Caco-2 (cell line): ENCODE measurements at regions not wholly inside any gene's neighbourhood (a gene's known extent, or its start where the extent isn't known, plus 50 kb on each side); places are given as distances from the start of the nearest gene placed in this dataset.
"Not testable (repeated sequence)": the region's sequence is repeated elsewhere in the genome, so short reads cannot be mapped to it uniquely, and the experiment has no call there.

Experiments
- BruUV-seq: library from RNA; stranded (reverse); fragments of 400-500 nt; replicated peaks from 2 replicates; lab custom pipeline; 2021; lab: Mats Ljungman, UMichigan
- CTCF ChIA-PET: fragments of 300-600 bp; sonication (Branson Sonifier 250); formaldehyde crosslinking; loops from one replicate; lab custom pipeline; 2022; ENCODE audit warnings: antibody characterized with exemption; lab: Charles Lee
- POLR2A ChIA-PET: fragments of 300-600 bp; sonication (Branson Sonifier 250); formaldehyde crosslinking; loops from one replicate; lab custom pipeline; 2022; ENCODE audit warnings: antibody characterized with exemption; lab: Charles Lee
- DNase-seq, 2 experiments: peaks; one replicate each; pipeline versions ENCODE4 v3.0.0 to v3.0.0-alpha.2; 2020 to 2022
- H3K27me3 ChIP-seq: replicated peaks from 2 replicates; pipeline ENCODE4 v1.6.0; 2011; ENCODE audit warnings: low read length; ENCODE audit not compliant: control insufficient read depth, insufficient read depth
- H3K36me3 ChIP-seq: 2 replicates; pipeline ENCODE4 v1.5.1; 2011; ENCODE audit warnings: low read length; ENCODE audit not compliant: control insufficient read depth, insufficient read depth
- H3K4me1 ChIP-seq: fragments of 250-450 bp; sonication (Bioruptor Pico); 2 replicates; pipeline ENCODE4 v1.5.1; 2020; ENCODE audit warnings: mild to moderate bottlenecking
- H3K4me3 ChIP-seq: 2 replicates; pipeline ENCODE4 v1.5.1; 2011; ENCODE audit warnings: low read depth, mild to moderate bottlenecking, control low read depth, low read length
- H3K9me3 ChIP-seq: fragments of 250-450 bp; sonication (Bioruptor Pico); 2 replicates; pipeline ENCODE4 v1.5.1; 2020; ENCODE audit warnings: mild to moderate bottlenecking, moderate library complexity
- H3K27ac Mint-ChIP-seq: one replicate; pipeline ENCODE4 v1.8.0; 2022; ENCODE audit warnings: mixed read lengths; ENCODE audit not compliant: unreplicated experiment
- H3K27me3 Mint-ChIP-seq: one replicate; pipeline ENCODE4 v1.8.0; 2022; ENCODE audit warnings: mixed read lengths; ENCODE audit not compliant: insufficient read depth, unreplicated experiment
- H3K36me3 Mint-ChIP-seq: one replicate; pipeline ENCODE4 v1.8.0; 2022; ENCODE audit warnings: mild to moderate bottlenecking, mixed read lengths; ENCODE audit not compliant: insufficient read depth, unreplicated experiment
- H3K4me1 Mint-ChIP-seq: one replicate; pipeline ENCODE4 v1.8.0; 2022; ENCODE audit warnings: low read depth, mixed read lengths; ENCODE audit not compliant: unreplicated experiment
- H3K4me3 Mint-ChIP-seq: one replicate; pipeline ENCODE4 v1.8.0; 2022; ENCODE audit warnings: mild to moderate bottlenecking, moderate library complexity, mixed read lengths; ENCODE audit not compliant: unreplicated experiment
- H3K9me3 Mint-ChIP-seq: one replicate; pipeline ENCODE4 v1.8.0; 2022; ENCODE audit warnings: mixed read lengths; ENCODE audit not compliant: unreplicated experiment
- CTCF ChIP-seq, 2 experiments: fragments of 200-600 bp in 1 of 2; IDR thresholded peaks; 1 replicate in 1 of 2; 2 replicates in 1 of 2; pipeline versions ENCODE4 v1.5.1 to v1.8.0; 2011 to 2022; ENCODE audit warnings: antibody characterized with exemption in 1 of 2, control low read depth in 1 of 2, inconsistent platforms in 1 of 2, low read depth in 1 of 2, low read length in 1 of 2, mild to moderate bottlenecking in 1 of 2, moderate library complexity in 1 of 2; ENCODE audit not compliant: insufficient read depth in 1 of 2, severe bottlenecking in 1 of 2, unreplicated experiment in 1 of 2
- intact Hi-C: fragments of 100-400 bp; cut with micrococcal nuclease; formaldehyde crosslinking; loops from one replicate; pipeline ENCODE4 v1.10.0; 2022; ENCODE audit not compliant: unreplicated experiment

- intact Hi-C loops = no loop called here
- no TSS peak for BruUV-seq
- H3K9me3 ChIP-seq = no peaks in the 10 kb centered on the region
- ChIA-PET POLR2A (no interaction called here), CTCF (no interaction called here)
- Mint-ChIP-seq H3K9me3 (no peaks in the 10 kb centered on the region), H3K36me3 (no peaks in the 10 kb centered on the region), H3K4me3 (no peak overlapping the region), H3K27me3 (no peaks in the 10 kb centered on the region), H3K27ac (no peak overlapping the region), H3K4me1 (no peaks in the 10 kb centered on the region)
- H3K4me1 ChIP-seq = no peaks in the 10 kb centered on the region
- no peaks in the 10 kb centered on the region for H3K27me3 ChIP-seq
- H3K36me3 ChIP-seq = no peaks in the 10 kb centered on the region
- DNase-seq = no peak
- TF ChIP-seq CTCF (IDR thresholded peaks at IDR 0.05; ENCODE audit: insufficient read depth in 1 of 2, low read depth in 1 of 2, low read length in 1 of 2, severe bottlenecking in 1 of 2, unreplicated experiment in 1 of 2) = no peak
- H3K4me3 ChIP-seq = no peak overlapping the region
These were observed 968.1 kb upstream of the CDH18 start for GRCh38 chr5:20956134-20956533.

- no peak for DNase-seq
- no peaks in the 10 kb centered on the region for H3K36me3 Mint-ChIP-seq
- no peaks in the 10 kb centered on the region for H3K4me1 Mint-ChIP-seq
- H3K4me3 ChIP-seq = no peak overlapping the region
- H3K27me3 ChIP-seq = no peaks in the 10 kb centered on the region
- H3K4me3 Mint-ChIP-seq = no peak overlapping the region
- no peaks in the 10 kb centered on the region for H3K4me1 ChIP-seq
- POLR2A ChIA-PET = no interaction called here
- H3K9me3 Mint-ChIP-seq = no peaks in the 10 kb centered on the region
- BruUV-seq = no TSS peak
- H3K27me3 Mint-ChIP-seq = no peaks in the 10 kb centered on the region
- no peaks in the 10 kb centered on the region for H3K9me3 ChIP-seq
- no peaks in the 10 kb centered on the region for H3K36me3 ChIP-seq
- intact Hi-C loops = no loop called here
- H3K27ac Mint-ChIP-seq = no peak overlapping the region
- no peak for TF ChIP-seq CTCF (IDR thresholded peaks at IDR 0.05; ENCODE audit: insufficient read depth in 1 of 2, low read depth in 1 of 2, low read length in 1 of 2, severe bottlenecking in 1 of 2, unreplicated experiment in 1 of 2)
- CTCF ChIA-PET = no interaction called here
These were observed 961.6 kb upstream of the CDH18 start for GRCh38 chr5:20949636-20950035.

- H3K27me3 ChIP-seq, H3K9me3 ChIP-seq, H3K4me3 Mint-ChIP-seq, intact Hi-C loops, H3K4me1 Mint-ChIP-seq, CTCF ChIA-PET, H3K9me3 Mint-ChIP-seq, H3K36me3 ChIP-seq, H3K36me3 Mint-ChIP-seq, H3K4me1 ChIP-seq, DNase-seq, H3K4me3 ChIP-seq, BruUV-seq, H3K27ac Mint-ChIP-seq, POLR2A ChIA-PET, H3K27me3 Mint-ChIP-seq: not testable (repeated sequence)
These were observed 955.4 kb upstream of the CDH18 start for GRCh38 chr5:20943183-20943971.

- H3K27me3 ChIP-seq, intact Hi-C loops, H3K27me3 Mint-ChIP-seq, H3K4me3 ChIP-seq, CTCF ChIA-PET, H3K27ac Mint-ChIP-seq, H3K4me1 ChIP-seq, H3K9me3 ChIP-seq, H3K36me3 Mint-ChIP-seq, H3K9me3 Mint-ChIP-seq, BruUV-seq, DNase-seq, H3K4me1 Mint-ChIP-seq, H3K4me3 Mint-ChIP-seq, POLR2A ChIA-PET, H3K36me3 ChIP-seq: not testable (repeated sequence)
These were observed 954.6 kb upstream of the CDH18 start for GRCh38 chr5:20942603-20943002.

- intact Hi-C loops, DNase-seq, H3K4me3 Mint-ChIP-seq, H3K4me1 ChIP-seq, CTCF ChIA-PET, H3K9me3 ChIP-seq, H3K27me3 Mint-ChIP-seq, H3K27me3 ChIP-seq, H3K36me3 Mint-ChIP-seq, H3K4me1 Mint-ChIP-seq, H3K36me3 ChIP-seq, POLR2A ChIA-PET, BruUV-seq, H3K9me3 Mint-ChIP-seq, H3K27ac Mint-ChIP-seq, H3K4me3 ChIP-seq: not testable (repeated sequence)
These were observed 952.8 kb upstream of the CDH18 start for GRCh38 chr5:20940786-20941185.

GRCh38 chr5:20890936-20891335 is 902.9 kb upstream of the CDH18 start:
- H3K27me3 Mint-ChIP-seq, H3K36me3 ChIP-seq, POLR2A ChIA-PET, CTCF ChIA-PET, H3K4me3 Mint-ChIP-seq, H3K4me1 Mint-ChIP-seq, BruUV-seq, intact Hi-C loops, H3K9me3 ChIP-seq, DNase-seq, H3K27ac Mint-ChIP-seq, H3K27me3 ChIP-seq, H3K9me3 Mint-ChIP-seq, H3K4me3 ChIP-seq, H3K4me1 ChIP-seq, H3K36me3 Mint-ChIP-seq: not testable (repeated sequence)
